ENCODE measurements at regions not wholly inside any gene's neighbourhood (a gene's known extent, or its start where the extent isn't known, plus 50 kb on each side); places are given as distances from the start of the nearest gene placed in this dataset.

DNA sequence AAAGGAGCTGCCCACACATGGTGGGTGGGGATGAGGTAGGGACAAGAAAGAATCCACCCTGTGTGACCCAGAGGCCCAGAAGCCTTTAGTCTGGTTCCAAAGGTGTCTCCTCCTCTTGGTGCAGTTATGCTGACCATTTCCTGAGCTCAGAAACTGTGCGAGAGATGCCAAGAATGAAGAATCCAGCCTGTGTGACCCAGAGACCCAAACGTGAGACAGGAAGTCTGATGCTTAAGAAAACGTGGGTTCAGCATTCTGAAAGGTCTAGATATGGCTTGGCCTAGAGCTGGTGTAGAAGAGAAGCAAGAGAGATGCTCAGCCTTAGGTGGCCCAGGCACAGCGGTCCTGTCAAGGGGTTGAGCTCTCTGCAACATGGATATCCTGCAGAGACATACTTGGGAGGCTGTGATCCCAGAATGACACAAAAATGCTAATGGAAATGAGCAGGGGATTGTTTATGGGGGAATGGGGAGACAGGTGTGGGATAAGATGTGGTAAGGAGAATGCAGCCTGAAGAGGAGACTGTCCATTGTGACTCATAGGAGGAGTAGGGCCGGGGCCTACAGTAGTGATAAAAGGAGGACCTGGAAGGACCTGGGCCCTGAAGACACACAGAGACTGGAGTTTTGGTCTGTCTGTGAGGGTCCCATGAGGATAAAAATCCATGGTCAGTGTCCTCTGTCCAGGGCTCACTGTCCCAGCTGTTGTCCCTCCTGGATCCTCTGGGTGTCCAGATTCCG is 79.0 kb downstream of the ZNF280B start:
- H3K9me3 Mint-ChIP-seq, result no peaks in the 10 kb centered on the region
- intact Hi-C loops (cut with micrococcal nuclease), result no loop called here
- peaks cover 9% of the 10 kb centered on the region for H3K4me1 ChIP-seq (ENCODE audit: control insufficient read depth, insufficient read depth, low read length)

DNA sequence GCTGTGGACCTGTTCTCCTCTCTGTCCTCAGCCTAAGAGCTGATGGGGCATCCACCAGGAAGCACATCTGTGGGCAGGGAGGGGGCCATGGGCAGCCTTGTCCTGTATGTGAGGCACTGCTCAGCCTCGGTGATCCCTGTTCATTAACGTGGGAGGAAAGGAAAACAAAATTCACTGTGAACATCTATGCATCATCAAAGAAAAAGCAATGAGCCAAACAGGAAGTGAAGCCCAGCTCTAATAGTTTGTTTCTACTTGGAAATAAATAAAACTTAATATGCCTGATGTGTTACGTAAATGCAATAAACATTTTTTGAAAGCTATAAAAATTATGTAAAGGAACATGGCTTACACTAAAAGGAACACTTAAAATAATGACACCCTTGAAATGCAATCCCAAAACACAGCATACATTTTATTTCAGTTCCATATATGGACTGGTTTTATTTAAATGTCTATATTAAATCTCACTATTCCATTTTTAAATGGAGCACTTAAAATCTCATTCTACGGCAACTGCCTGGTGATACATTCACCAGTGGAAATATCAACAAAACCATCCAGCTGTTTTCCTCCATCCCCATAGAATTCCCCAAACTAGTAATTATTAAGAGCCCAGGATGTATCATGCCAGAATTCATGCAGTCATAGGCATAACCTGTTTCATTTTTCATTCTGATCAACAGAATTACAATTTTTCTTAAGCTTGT is 78.3 kb downstream of the ZNF280B start:
- Mint-ChIP-seq H3K27me3 (ENCODE audit: low read depth in 2 of 2) (peaks cover 12 to 26% of the 10 kb centered on the region in 2 donors), H3K9me3 (no peaks in the 10 kb centered on the region), H3K36me3 (no peaks in the 10 kb centered on the region), H3K27ac (no peak overlapping the region), H3K4me3 (no peak overlapping the region), H3K4me1 (no peaks in the 10 kb centered on the region)
- WGBS (ENCODE audit: insufficient coverage), result 94% methylated on average over 3 of the region's 4 CpGs
- Histone ChIP-seq H3K27me3 (ENCODE audit: control insufficient read depth, insufficient read depth, low read length) (no peaks in the 10 kb centered on the region), H3K27ac (ENCODE audit: low read length) (no peak overlapping the region), H3K4me3 (ENCODE audit: low read length) (no peak overlapping the region), H3K9me3 (ENCODE audit: control insufficient read depth, insufficient read depth, low read length) (no peaks in the 10 kb centered on the region), H3K36me3 (ENCODE audit: control insufficient read depth, insufficient read depth, low read length) (no peaks in the 10 kb centered on the region), H3K4me1 (ENCODE audit: control insufficient read depth, insufficient read depth, low read length) (peaks cover 9% of the 10 kb centered on the region)
- ATAC-seq (no peak), DNase-seq (no peak)
- intact Hi-C loops (cut with micrococcal nuclease), result no loop called here
- TF ChIP-seq, protein P1, sequence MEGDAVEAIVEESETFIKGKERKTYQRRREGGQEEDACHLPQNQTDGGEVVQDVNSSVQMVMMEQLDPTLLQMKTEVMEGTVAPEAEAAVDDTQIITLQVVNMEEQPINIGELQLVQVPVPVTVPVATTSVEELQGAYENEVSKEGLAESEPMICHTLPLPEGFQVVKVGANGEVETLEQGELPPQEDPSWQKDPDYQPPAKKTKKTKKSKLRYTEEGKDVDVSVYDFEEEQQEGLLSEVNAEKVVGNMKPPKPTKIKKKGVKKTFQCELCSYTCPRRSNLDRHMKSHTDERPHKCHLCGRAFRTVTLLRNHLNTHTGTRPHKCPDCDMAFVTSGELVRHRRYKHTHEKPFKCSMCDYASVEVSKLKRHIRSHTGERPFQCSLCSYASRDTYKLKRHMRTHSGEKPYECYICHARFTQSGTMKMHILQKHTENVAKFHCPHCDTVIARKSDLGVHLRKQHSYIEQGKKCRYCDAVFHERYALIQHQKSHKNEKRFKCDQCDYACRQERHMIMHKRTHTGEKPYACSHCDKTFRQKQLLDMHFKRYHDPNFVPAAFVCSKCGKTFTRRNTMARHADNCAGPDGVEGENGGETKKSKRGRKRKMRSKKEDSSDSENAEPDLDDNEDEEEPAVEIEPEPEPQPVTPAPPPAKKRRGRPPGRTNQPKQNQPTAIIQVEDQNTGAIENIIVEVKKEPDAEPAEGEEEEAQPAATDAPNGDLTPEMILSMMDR (IDR thresholded peaks at IDR 0.05), result no peak

More for the DNA sequence above, 79.0 kb downstream of the ZNF280B start:
- H3K27ac ChIP-seq (ENCODE audit: low read length), result no peak overlapping the region
- H3K36me3 ChIP-seq (ENCODE audit: control insufficient read depth, insufficient read depth, low read length), result no peaks in the 10 kb centered on the region
- no peak overlapping the region for H3K27ac Mint-ChIP-seq
- peaks cover 13 to 20% of the 10 kb centered on the region in 2 donors for H3K27me3 Mint-ChIP-seq (ENCODE audit: low read depth in 2 of 2)
- no peaks in the 10 kb centered on the region for H3K36me3 Mint-ChIP-seq
- TF ChIP-seq, protein P1 (IDR thresholded peaks at IDR 0.05), result no peak
- H3K4me3 ChIP-seq (ENCODE audit: low read length), result no peak overlapping the region
- ATAC-seq, result no peak
- DNase-seq, result no peak
- WGBS (ENCODE audit: insufficient coverage), result 60% methylated on average over 6 of the region's 6 CpGs
- no peaks in the 10 kb centered on the region for H3K4me1 Mint-ChIP-seq
- H3K9me3 ChIP-seq (ENCODE audit: control insufficient read depth, insufficient read depth, low read length), result no peaks in the 10 kb centered on the region
- H3K4me3 Mint-ChIP-seq, result no peak overlapping the region
- H3K27me3 ChIP-seq (ENCODE audit: control insufficient read depth, insufficient read depth, low read length), result no peaks in the 10 kb centered on the region

- H3K27ac Mint-ChIP-seq, result no peak overlapping the region
- H3K36me3 Mint-ChIP-seq, result no peaks in the 10 kb centered on the region
- Histone ChIP-seq H3K36me3 (ENCODE audit: control insufficient read depth, insufficient read depth, low read length) (no peaks in the 10 kb centered on the region), H3K27ac (ENCODE audit: low read length) (no peak overlapping the region), H3K27me3 (ENCODE audit: control insufficient read depth, insufficient read depth, low read length) (no peaks in the 10 kb centered on the region), H3K4me3 (ENCODE audit: low read length) (no peak overlapping the region), H3K9me3 (ENCODE audit: control insufficient read depth, insufficient read depth, low read length) (no peaks in the 10 kb centered on the region), H3K4me1 (ENCODE audit: control insufficient read depth, insufficient read depth, low read length) (peaks cover 9% of the 10 kb centered on the region)
- no peaks in the 10 kb centered on the region for H3K9me3 Mint-ChIP-seq
- TF ChIP-seq, protein P1 (IDR thresholded peaks at IDR 0.05), result peak; percentile 67
- 33% methylated on average over 6 of the region's 7 CpGs for WGBS (ENCODE audit: insufficient coverage)
- DNase-seq, result peak; percentile 33 to 68
- H3K4me3 Mint-ChIP-seq, result no peak overlapping the region
- intact Hi-C loops (cut with micrococcal nuclease), result no loop called here
- peaks cover 13 to 37% of the 10 kb centered on the region in 2 donors for H3K27me3 Mint-ChIP-seq (ENCODE audit: low read depth in 2 of 2)
- no peaks in the 10 kb centered on the region for H3K4me1 Mint-ChIP-seq
- ATAC-seq, result peak; percentile 69 to 91 (median 75)
These were observed 77.0 kb downstream of the ZNF280B start for GRCh38 chr22:22431271-22432220.

All from natural killer cell (primary cell).